Suppressor macrophage (primary cell): ENCODE measurements at regions not wholly inside any gene's neighbourhood (a gene's known extent, or its start where the extent isn't known, plus 50 kb on each side); places are given as distances from the start of the nearest gene placed in this dataset.

ENCODE experiments used
- DNase-seq, 4 experiments: peaks; one replicate each; pipeline ENCODE4 v3.0.0-alpha.2; 2020 to 2022

DNA sequence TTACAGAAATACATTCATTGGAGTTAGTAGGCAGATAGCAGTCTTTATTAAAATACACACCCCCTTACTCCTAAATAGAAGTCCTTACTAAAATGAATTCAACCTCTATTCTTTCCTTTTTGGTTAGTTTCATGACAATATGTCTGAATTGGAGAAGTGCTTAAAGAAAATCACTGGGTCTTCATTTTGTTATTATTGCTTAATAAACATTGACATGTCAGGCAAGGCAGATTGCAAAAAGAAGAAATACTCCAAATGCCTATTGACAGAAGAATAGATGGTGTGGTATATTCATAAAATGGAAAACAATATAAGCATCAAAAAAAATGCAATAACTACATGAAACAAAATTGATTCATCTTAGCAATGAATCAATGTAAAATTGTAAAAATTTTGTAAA lies 135.5 kb downstream of the TMEM26 start:
- peak in 2 of 4 experiments; percentile 53 to 61 for DNase-seq

DNA sequence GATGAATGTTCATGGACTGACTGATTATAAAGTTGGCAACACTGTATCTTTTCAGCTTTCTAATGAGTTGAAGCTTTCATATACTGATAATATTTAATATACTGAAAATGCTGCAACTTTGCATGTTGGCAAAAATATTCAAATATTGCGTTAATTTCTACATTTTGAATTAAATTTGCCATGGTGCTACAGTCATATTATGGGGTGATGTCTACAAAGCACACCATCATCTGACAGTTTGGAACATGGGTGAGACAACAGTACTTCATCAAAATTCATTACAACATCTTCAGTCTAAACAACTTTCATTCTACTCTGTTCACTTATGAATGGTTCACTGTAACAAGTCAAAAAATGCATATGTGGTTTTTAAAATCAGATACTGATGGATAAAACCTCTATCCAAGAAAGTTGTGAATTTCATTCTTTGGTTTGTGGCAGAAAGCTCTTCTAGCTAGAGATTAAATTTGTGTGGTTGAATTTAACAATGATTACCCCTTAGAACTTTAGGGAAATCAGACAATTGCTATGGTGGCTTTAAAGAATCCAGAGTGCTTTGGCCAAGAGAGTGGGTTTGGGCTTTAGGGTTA lies 136.4 kb downstream of the TMEM26 start:
- no peak for DNase-seq

DNA sequence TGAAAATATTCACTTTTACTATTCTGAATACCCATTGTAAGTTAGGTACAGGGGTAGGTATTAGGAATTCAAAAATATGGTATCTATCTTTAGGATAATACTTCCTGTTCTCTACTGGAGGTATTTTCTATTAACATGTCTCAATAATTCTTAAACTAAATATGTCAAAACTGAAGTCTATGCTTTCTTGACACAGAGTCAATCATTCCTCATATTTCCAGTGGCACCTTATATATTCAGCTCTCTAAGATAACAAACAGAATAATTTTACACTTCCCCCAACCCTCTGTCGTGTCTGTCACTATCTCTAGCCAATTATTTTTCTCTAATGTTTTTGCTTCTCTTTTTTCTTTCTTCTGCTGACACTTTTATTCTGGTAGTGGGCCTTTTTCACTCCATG lies 138.9 kb downstream of the TMEM26 start:
- DNase-seq: no peak

DNA sequence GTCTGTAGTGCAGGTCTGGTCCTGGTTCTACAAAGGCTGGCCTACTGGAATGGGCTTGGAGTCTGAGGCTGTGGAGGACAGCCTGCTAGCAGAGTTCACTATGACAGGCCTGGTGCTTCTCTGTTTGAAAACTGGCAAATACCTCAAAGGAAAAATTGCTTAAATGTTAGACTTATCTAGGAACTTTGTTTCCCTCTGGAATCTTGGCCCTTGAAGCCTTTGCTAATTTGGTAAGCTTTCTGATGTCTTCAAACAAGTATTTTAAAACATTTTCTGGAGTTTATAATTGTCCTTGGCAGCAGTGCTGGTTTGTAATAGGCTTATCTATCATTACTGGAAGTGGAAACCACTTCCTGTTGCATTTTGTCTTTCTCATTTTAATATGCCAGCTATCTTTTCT lies 139.7 kb downstream of the TMEM26 start:
- no peak for DNase-seq

GRCh38 chr10:61304746-61305145 lies 148.4 kb downstream of the TMEM26 start:
- DNase-seq: no peak

DNA sequence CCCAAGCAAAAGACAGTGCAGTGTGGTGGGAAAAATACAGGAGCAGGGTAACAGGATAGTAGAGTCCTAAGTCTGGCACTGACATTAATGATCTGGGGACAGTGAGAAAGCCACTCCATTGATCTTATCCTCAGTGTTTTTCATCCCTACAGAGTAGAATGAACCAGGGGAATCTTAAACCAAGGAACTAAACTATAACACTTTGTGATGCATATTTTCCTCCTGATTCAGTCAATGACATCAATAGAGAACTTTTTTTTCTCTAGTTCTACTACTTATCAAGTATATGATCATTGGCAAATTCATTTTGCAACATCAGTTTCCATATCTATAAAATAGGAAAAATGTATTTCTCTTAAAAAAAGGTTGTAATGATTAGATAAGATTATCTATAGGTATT lies 151.1 kb downstream of the TMEM26 start:
- DNase-seq: no peak

GRCh38 chr10:61301575-61301974 lies 151.6 kb downstream of the TMEM26 start:
- DNase-seq: no peak

- no peak for DNase-seq
These were observed 153.3 kb downstream of the TMEM26 start for GRCh38 chr10:61299841-61300240.

- no peak for DNase-seq
These were observed 154.0 kb downstream of the TMEM26 start for GRCh38 chr10:61299156-61299555.

- DNase-seq: no peak
These were observed 155.0 kb downstream of the TMEM26 start for GRCh38 chr10:61298194-61298593.

DNA sequence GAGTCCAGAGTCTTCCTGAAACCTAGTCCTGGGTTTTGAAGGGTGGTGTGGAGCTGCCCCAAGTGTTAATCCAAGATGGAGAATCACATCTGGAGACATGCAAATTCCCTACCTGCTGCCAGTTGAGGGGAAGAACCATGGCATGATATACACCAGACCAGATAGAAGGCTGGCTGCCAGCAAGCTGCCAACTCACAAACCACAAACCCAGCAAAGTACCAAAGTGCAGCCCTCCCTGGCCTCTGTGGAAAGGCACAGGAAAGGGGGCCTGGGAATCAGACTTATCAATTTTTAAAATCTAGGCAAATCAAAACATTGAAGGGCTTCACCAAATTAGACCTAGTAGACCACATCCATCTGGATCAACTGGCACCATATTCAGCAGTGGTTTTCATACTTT lies 157.0 kb downstream of the TMEM26 start:
- DNase-seq: no peak

- DNase-seq: no peak
These were observed 159.1 kb downstream of the TMEM26 start for GRCh38 chr10:61294131-61294530.

DNA sequence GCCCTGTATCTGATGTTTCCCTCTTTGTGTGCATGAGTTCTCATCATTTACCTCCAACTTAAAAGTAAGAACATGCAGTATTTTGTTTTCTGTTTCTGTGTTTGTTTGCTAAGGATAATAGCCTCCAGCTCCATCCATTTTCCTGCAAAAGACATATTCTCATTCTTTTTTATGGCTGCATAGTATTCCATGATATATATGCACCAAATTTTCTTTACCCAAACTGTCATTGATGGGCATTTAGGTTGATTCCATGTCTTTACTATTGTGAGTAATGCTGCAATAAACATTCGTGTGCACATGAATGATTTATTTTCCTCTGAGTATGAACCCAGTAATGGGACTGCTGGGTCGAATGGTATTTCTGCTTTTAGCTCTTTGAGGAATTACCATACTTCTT lies 163.4 kb downstream of the TMEM26 start:
- DNase-seq: no peak

- DNase-seq: peak; percentile 11 to 72 (median 40)
These were observed 166.5 kb downstream of the TMEM26 start for GRCh38 chr10:61286686-61287085.

DNA sequence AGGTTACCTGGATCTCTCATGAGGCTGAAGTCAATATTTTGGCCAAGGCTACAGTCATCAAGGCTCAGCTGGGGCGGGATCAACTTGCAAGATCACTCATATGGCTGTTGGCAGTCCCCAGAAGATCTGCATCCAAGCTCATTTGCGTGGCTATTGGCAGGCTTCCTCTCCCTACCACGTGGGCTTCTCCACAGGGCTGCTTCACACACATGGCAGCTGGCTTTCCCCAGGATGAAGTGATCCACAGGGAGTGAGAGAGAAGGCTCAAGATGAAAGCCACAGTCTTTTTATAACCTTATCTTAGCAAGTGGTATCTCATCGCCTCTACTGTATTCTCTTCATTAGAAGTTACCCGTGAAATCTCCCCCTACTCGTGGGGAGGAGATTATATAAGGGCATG lies 167.4 kb downstream of the TMEM26 start:
- no peak for DNase-seq

GRCh38 chr10:61284222-61284890 lies 168.8 kb downstream of the TMEM26 start:
- DNase-seq: peak; percentile 32 to 82 (median 62)

DNA sequence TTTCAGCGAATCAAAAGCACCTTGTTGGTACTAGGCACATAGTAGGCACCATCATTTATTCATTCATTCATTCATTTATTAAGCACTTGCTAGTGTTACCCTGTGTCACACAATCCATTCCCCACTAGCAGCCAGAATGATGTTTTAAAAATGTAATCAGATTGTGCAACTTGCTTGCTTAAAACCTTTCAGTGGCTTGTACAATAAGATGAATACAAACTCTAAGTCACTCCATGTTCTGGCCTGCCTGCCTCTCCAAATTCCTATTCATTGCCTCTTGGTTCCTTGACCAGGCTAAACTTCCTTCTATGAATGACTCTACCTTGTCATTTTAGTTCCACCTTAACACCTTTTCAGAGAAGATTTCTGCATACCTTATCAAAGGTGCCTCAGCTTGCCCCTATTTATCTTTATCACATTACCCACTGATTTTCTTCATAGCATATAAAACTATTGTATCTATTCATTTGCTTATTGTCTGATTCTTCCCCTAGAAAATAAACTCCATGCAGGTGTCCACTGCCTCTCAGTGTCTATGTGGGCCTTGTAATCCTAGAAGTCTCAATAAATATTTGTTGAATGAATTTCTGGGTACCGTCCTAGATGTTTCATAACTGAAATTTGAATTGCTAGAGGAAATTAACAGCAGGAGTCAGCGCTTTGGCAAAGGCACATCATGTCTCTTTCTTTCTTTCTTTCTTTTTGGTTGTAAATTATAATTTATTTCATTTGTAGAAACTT lies 169.5 kb downstream of the TMEM26 start:
- no peak for DNase-seq

DNA sequence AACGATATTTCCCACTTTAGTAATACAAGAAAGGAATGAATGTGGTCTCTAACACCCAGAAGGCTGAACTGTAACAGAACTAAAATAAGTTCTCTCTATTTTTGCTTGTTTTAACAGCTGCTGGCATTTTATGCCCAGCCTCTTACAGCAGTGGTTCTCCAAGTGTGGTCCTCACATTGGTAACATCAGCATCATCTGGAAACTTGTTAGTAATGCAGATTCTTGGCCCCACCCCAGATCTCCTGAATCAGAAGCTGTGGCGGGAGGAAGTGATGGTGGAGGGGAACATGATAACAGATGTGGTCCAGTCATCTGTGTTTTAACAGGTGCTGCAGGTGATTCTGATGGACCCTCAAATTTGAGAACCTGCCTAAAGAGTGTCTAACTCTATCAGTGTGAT lies 170.1 kb downstream of the TMEM26 start:
- no peak for DNase-seq

- peak in 3 of 4 experiments; percentile 22 to 55 (median 52) for DNase-seq
These were observed 172.9 kb downstream of the TMEM26 start for GRCh38 chr10:61280303-61280702.

- DNase-seq: no peak
These were observed 173.8 kb downstream of the TMEM26 start for GRCh38 chr10:61279400-61279799.

- DNase-seq: no peak
These were observed 174.6 kb downstream of the TMEM26 start for GRCh38 chr10:61278556-61278955.

DNA sequence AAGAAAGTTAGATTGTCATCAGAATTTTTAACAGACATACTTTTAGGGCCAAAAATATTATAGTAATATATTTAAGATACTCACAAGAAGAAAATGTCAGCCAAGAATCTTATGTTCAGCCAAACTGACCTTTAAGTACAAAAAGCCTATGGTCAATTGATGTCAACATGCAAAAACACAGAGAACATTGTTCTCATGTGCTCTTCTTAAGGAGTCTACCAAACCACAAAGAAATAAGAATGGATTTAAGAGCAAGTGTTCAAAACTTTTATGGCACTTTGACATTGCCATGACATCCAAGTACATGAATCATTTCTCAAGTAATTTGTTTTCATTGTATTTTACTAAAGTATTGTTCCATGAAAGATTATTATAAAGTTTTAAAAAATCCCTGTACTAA lies 180.4 kb downstream of the TMEM26 start:
- no peak for DNase-seq

GRCh38 chr10:61271127-61271780 lies 181.9 kb downstream of the TMEM26 start:
- peak in 1 of 4 experiments; percentile 28 for DNase-seq
